Epithelial cell of proximal tubule (primary cell): ENCODE measurements at regions not wholly inside any gene's neighbourhood (a gene's known extent, or its start where the extent isn't known, plus 50 kb on each side); places are given as distances from the start of the nearest gene placed in this dataset.

ENCODE experiments used
- DNase-seq: peaks from one replicate; pipeline ENCODE4 v3.0.0-alpha.2; 2011; ENCODE audit warnings: low read depth
- H3K4me3 ChIP-seq: 2 replicates; pipeline ENCODE4 v1.5.1; 2011; ENCODE audit warnings: low read depth, mild to moderate bottlenecking, low read length
- CTCF ChIP-seq: conservative IDR thresholded peaks from 2 replicates; pipeline ENCODE4 v1.5.1; 2012; ENCODE audit warnings: low read depth, mild to moderate bottlenecking, low read length

- peak; percentile 79 for DNase-seq
- no peak overlapping the region for H3K4me3 ChIP-seq
- TF ChIP-seq CTCF: no peak
Measured at GRCh38 chr1:14543191-14543840, 55.2 kb upstream of the KAZN start.

- no peak for TF ChIP-seq CTCF
- no peak overlapping the region for H3K4me3 ChIP-seq
- DNase-seq: no peak
Measured at GRCh38 chr1:14544319-14544718, 54.2 kb upstream of the KAZN start.

GRCh38 chr1:14545422-14546025 lies 53.0 kb upstream of the KAZN start:
- no peak for TF ChIP-seq CTCF
- H3K4me3 ChIP-seq: no peak overlapping the region
- no peak for DNase-seq

GRCh38 chr1:14546416-14546815 lies 52.1 kb upstream of the KAZN start:
- H3K4me3 ChIP-seq: no peak overlapping the region
- no peak for TF ChIP-seq CTCF

More at GRCh38 chr1:14546416-14546815, 52.1 kb upstream of the KAZN start:
- no peak for DNase-seq
